GM23338 (cell line): ENCODE measurements at regions not wholly inside any gene's neighbourhood (a gene's known extent, or its start where the extent isn't known, plus 50 kb on each side); places are given as distances from the start of the nearest gene placed in this dataset.

Experiments used
- JUNB ChIP-seq: IDR thresholded peaks from one replicate; pipeline ENCODE4 v1.6.1; 2016; ENCODE audit warnings: antibody characterized with exemption; ENCODE audit not compliant: unreplicated experiment
- NANOG ChIP-seq: IDR thresholded peaks from 2 replicates; pipeline ENCODE4 v1.6.1; 2016; ENCODE audit warnings: antibody characterized with exemption, borderline replicate concordance
- REST ChIP-seq: IDR thresholded peaks from one replicate; pipeline ENCODE4 v1.6.1; 2018; ENCODE audit warnings: antibody characterized with exemption; ENCODE audit not compliant: unreplicated experiment
- ZNF114 ChIP-seq: fragments of 250-450 bp; sonication (Bioruptor Pico); IDR thresholded peaks from 2 replicates; pipeline ENCODE4 v1.5.0; 2020; ENCODE audit warnings: mild to moderate bottlenecking, moderate library complexity
- ZNF331 ChIP-seq: fragments of 250-450 bp; sonication (Bioruptor Pico); IDR thresholded peaks from 2 replicates; pipeline ENCODE4 v1.5.0; 2020; ENCODE audit warnings: low read depth, mild to moderate bottlenecking, moderate library complexity
- ZNF462 ChIP-seq: fragments of 250-450 bp; sonication (Bioruptor Pico); IDR thresholded peaks from 2 replicates; pipeline ENCODE4 v1.5.0; 2020; ENCODE audit warnings: mild to moderate bottlenecking, moderate library complexity

- no peak for TF ChIP-seq ZNF462 (CRISPR knock-in tag)
- no peak for TF ChIP-seq NANOG
- TF ChIP-seq ZNF331 (CRISPR knock-in tag), result no peak
- no peak for TF ChIP-seq JUNB
- TF ChIP-seq REST, result no peak
- no peak for TF ChIP-seq ZNF114 (CRISPR knock-in tag)
Measured at GRCh38 chr3:56989977-56990640, 70.4 kb upstream of the SPATA12 start (continued).
